Liver (tissue), 8 donors: ENCODE measurements at regions not wholly inside any gene's neighbourhood (a gene's known extent, or its start where the extent isn't known, plus 50 kb on each side); places are given as distances from the start of the nearest gene placed in this dataset.
"Not testable (repeated sequence)": the region's sequence is repeated elsewhere in the genome, so short reads cannot be mapped to it uniquely, and the experiment has no call there.

Experiments used
- DNase-seq: peaks from one replicate; pipeline ENCODE4 v3.0.0-alpha.2; 2017; ENCODE audit warnings: low spot score
- H3K27ac ChIP-seq, 2 donors: one replicate each; pipeline ENCODE4 v1.7.0; 2013; ENCODE audit warnings: inconsistent platforms in 2 of 2, low read length in 2 of 2, control low read depth in 1 of 2, low read depth in 1 of 2, mild to moderate bottlenecking in 1 of 2
- H3K27me3 ChIP-seq, 4 donors: one replicate each; pipeline versions ENCODE4 v1.6.1 to v1.7.0; 2013; ENCODE audit warnings: low read length in 3 of 4, inconsistent platforms in 1 of 4, mild to moderate bottlenecking in 1 of 4, moderate library complexity in 1 of 4; ENCODE audit not compliant: control insufficient read depth in 4 of 4, insufficient read depth in 4 of 4
- H3K36me3 ChIP-seq, 4 donors: one replicate each; pipeline versions ENCODE4 v1.6.1 to v1.7.0; 2013; ENCODE audit warnings: low read length in 3 of 4, mild to moderate bottlenecking in 3 of 4, low read depth in 1 of 4, moderate library complexity in 1 of 4; ENCODE audit not compliant: control insufficient read depth in 4 of 4, insufficient read depth in 3 of 4
- H3K4me1 ChIP-seq, 4 donors: one replicate each; pipeline versions ENCODE4 v1.6.1 to v1.7.0; 2013; ENCODE audit warnings: low read length in 3 of 4, mild to moderate bottlenecking in 3 of 4, moderate library complexity in 1 of 4; ENCODE audit not compliant: control insufficient read depth in 4 of 4, insufficient read depth in 4 of 4
- H3K4me3 ChIP-seq, 3 donors: one replicate each; pipeline versions ENCODE4 v1.6.1 to v1.7.0; 2013; ENCODE audit warnings: low read length in 3 of 3, control low read depth in 1 of 3, low read depth in 1 of 3, mild to moderate bottlenecking in 1 of 3
- H3K9ac ChIP-seq, 2 donors: one replicate each; pipeline ENCODE4 v1.7.0; 2013; ENCODE audit warnings: low read length in 2 of 2, mild to moderate bottlenecking in 2 of 2, moderate library complexity in 2 of 2, control low read depth in 1 of 2, low read depth in 1 of 2
- H3K9me3 ChIP-seq, 4 donors: one replicate each; pipeline versions ENCODE4 v1.6.1 to v1.7.0; 2013; ENCODE audit warnings: low read length in 3 of 4; ENCODE audit not compliant: control insufficient read depth in 4 of 4
- FOXA1 ChIP-seq: IDR thresholded peaks from 2 replicates; pipeline ENCODE4 v1.6.1; 2016; ENCODE audit warnings: antibody characterized with exemption
- GABPA ChIP-seq, 2 donors: IDR thresholded peaks in 1 of 2; conservative IDR thresholded peaks in 1 of 2; 2 replicates each; pipeline ENCODE4 v1.6.1; 2016; ENCODE audit warnings: antibody characterized with exemption in 2 of 2, mild to moderate bottlenecking in 1 of 2, moderate library complexity in 1 of 2
- HNF4A ChIP-seq, 2 donors: conservative IDR thresholded peaks; 2 replicates each; pipeline ENCODE4 v1.6.1; 2016; ENCODE audit warnings: antibody characterized with exemption in 2 of 2, mild to moderate bottlenecking in 2 of 2
- HNF4G ChIP-seq: IDR thresholded peaks from 2 replicates; pipeline ENCODE4 v1.6.1; 2016; ENCODE audit warnings: antibody characterized with exemption
- JUND ChIP-seq, 2 donors: IDR thresholded peaks; 2 replicates each; pipeline ENCODE4 v1.6.1; 2016; ENCODE audit warnings: antibody characterized with exemption in 2 of 2
- NR2F2 ChIP-seq: IDR thresholded peaks from 2 replicates; pipeline ENCODE4 v1.6.1; 2016; ENCODE audit warnings: antibody characterized with exemption
- RXRA ChIP-seq, 2 donors: IDR thresholded peaks; 2 replicates each; pipeline ENCODE4 v1.6.1; 2017 to 2018; ENCODE audit warnings: antibody characterized with exemption in 2 of 2, mild to moderate bottlenecking in 1 of 2
- SP1 ChIP-seq: IDR thresholded peaks from 2 replicates; pipeline ENCODE4 v1.6.1; 2018; ENCODE audit warnings: antibody characterized with exemption, mild to moderate bottlenecking
- WGBS: extraction: QIAGEN DNeasy Blood & Tissue Kit; methylation state at CpG from one replicate; pipeline ENCODE4 v1.1.7; 2013; 5-methylcytosine and 5-hydroxymethylcytosine counted together
- TF ChIP-seq, protein P1 (sequence below): IDR thresholded peaks from 2 replicates; pipeline ENCODE4 v1.6.1; 2016; ENCODE audit warnings: antibody characterized with exemption, mild to moderate bottlenecking
- TF ChIP-seq, protein P2 (sequence below): IDR thresholded peaks from 2 replicates; pipeline ENCODE4 v1.6.1; 2016; ENCODE audit warnings: antibody characterized with exemption
- TF ChIP-seq, protein P3 (sequence below): fragments of 150-350 bp; IDR thresholded peaks from 2 replicates; pipeline ENCODE4 v1.5.1; 2017; ENCODE audit warnings: improper control_type of control experiment, low read depth, low read length; ENCODE audit not compliant: missing input control
- donor health status: healthy.
- donor health status: healthy.
- donor health status: healthy.
- donor health status: healthy.
- donor health status: healthy.

DNA sequence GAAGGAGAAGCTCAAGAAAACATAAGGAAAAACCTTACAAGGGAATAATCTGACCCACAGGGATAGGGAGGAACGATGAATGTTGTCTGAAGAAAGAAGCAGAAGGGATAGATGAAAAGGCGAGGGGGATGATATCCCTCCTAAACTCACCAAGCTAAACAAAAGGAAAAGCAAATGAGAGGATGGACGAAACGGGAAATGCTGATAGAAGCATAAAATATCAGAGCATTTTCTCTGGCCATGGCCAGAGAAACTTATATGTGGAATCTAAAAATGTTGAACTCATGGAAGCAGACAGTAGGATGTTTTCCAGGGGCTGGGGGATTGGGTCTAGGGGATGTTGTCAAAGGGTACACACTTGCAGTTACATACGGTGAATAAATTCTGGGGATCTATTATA is 148.4 kb upstream of the FOXQ1 start:
- no peak overlapping the region for H3K27ac ChIP-seq
- H3K36me3 ChIP-seq: no peaks in the 10 kb centered on the region
- WGBS: 86% methylated on average over 5 of the region's 5 CpGs
- peaks cover 0 to 6% (median 0%) of the 10 kb centered on the region in 4 donors for H3K4me1 ChIP-seq
- DNase-seq: no peak
- no peaks in the 10 kb centered on the region for H3K9me3 ChIP-seq
- TF ChIP-seq, protein P1, sequence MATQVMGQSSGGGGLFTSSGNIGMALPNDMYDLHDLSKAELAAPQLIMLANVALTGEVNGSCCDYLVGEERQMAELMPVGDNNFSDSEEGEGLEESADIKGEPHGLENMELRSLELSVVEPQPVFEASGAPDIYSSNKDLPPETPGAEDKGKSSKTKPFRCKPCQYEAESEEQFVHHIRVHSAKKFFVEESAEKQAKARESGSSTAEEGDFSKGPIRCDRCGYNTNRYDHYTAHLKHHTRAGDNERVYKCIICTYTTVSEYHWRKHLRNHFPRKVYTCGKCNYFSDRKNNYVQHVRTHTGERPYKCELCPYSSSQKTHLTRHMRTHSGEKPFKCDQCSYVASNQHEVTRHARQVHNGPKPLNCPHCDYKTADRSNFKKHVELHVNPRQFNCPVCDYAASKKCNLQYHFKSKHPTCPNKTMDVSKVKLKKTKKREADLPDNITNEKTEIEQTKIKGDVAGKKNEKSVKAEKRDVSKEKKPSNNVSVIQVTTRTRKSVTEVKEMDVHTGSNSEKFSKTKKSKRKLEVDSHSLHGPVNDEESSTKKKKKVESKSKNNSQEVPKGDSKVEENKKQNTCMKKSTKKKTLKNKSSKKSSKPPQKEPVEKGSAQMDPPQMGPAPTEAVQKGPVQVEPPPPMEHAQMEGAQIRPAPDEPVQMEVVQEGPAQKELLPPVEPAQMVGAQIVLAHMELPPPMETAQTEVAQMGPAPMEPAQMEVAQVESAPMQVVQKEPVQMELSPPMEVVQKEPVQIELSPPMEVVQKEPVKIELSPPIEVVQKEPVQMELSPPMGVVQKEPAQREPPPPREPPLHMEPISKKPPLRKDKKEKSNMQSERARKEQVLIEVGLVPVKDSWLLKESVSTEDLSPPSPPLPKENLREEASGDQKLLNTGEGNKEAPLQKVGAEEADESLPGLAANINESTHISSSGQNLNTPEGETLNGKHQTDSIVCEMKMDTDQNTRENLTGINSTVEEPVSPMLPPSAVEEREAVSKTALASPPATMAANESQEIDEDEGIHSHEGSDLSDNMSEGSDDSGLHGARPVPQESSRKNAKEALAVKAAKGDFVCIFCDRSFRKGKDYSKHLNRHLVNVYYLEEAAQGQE: no peak
- TF ChIP-seq, protein P2, sequence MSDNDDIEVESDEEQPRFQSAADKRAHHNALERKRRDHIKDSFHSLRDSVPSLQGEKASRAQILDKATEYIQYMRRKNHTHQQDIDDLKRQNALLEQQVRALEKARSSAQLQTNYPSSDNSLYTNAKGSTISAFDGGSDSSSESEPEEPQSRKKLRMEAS: no peak
- no peak overlapping the region for H3K4me3 ChIP-seq
- H3K9ac ChIP-seq: no peak overlapping the region
- H3K27me3 ChIP-seq: no peaks in the 10 kb centered on the region

DNA sequence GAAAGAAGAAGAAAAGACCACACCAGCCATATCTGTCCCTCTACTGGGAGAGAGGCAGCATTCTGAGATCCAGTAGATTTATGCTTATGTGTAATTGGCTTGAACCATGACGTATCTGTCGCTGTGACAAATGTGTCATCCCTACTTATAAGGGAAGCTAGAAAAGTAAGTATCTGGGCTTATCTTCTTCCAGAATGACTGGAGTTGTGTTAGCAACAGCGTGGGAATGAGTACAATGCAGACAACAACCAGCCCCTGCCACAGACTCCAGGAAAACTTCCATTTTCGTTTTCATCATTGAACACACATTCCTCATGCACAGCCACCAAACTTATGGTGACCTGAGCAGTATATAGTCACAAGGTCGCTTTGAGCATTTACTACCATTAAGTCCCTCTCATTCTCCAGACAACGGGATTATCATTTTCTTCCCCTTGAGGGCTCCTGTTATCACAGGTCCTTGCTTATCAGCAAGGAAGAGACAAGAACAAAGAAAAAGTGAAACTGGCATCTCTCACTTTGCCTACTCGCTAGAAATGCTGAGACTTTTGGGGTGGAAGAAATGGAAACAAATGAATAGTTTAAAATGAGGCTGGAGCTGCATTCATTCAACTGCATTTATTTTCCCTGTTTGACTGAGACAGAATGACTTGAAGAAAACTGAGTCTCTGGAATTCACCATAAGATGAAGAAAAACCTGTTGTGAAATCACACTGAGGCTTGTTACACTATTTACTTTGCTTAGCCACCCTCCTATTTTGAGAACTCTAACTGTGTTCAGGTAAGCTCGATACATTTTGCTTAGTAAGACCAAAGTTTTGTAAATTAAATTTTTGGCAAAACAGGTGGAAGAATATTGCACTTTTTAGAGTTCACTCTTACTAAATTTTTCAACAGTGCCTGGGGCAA is 149.3 kb upstream of the FOXQ1 start:
- Histone ChIP-seq H3K4me1 (peaks cover 0 to 6% (median 0%) of the 10 kb centered on the region in 4 donors), H3K9me3 (no peaks in the 10 kb centered on the region), H3K4me3 (peak overlapping the region; percentile 36 to 65 (median 53)), H3K27me3 (no peaks in the 10 kb centered on the region), H3K9ac (no peak overlapping the region), H3K27ac (no peak overlapping the region), H3K36me3 (no peaks in the 10 kb centered on the region)
- no peak for DNase-seq
- 46% methylated on average over 8 of the region's 8 CpGs for WGBS
- no peak for TF ChIP-seq HNF4A (conservative IDR thresholded peaks at IDR 0.05)

DNA sequence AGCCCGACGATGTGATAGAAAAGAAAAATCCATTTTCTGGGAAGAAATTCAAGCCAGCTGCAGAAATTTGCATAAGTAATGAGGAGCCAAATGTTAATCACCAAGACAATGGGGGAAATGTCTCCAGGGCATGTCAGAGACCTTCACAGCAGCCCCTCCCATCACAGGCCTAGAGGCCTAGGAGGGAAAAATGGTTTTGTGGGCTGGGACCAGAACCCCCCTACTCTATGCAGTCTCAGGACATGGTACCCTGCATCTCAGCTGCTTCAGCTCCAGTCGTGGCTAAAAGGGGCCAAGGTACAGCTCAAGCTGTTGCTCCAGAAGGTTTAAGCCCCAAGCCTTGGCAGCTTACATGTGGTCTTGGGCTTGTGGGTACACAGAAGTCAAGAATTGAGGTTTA is 155.5 kb upstream of the FOXQ1 start:
- WGBS: 91% methylated on average over 3 of the region's 3 CpGs
- not testable (repeated sequence) for DNase-seq, H3K36me3 ChIP-seq, H3K4me1 ChIP-seq, H3K27me3 ChIP-seq, H3K9ac ChIP-seq, H3K4me3 ChIP-seq, H3K27ac ChIP-seq, H3K9me3 ChIP-seq

DNA sequence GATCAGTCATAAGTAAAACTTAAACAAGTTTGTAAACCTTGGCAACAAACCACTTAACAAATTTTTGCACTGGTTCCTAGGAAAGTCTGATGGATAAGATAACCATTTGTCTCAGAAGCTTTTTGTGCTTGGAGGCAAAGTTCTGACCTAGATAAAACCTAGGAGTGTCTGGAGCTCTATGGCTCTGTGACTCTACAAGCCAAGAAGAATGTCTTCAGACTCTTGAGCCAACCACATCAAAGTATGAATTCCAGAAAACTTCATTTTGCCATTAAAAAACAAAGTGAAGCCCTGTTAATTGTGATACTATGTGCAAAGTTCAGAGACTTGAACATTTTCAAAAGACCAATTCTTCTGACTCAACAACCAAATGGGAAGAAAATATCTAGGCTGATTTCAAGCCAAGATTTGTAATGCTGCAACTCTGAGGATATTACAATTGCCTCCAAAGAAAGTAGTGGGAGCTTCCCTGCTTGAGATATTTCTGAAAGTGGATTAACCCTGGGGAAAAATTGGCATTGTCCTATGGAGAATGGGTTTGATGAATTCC is 158.1 kb upstream of the FOXQ1 start:
- no peaks in the 10 kb centered on the region for H3K36me3 ChIP-seq
- no peaks in the 10 kb centered on the region for H3K27me3 ChIP-seq
- H3K4me1 ChIP-seq: no peaks in the 10 kb centered on the region
- DNase-seq: no peak
- TF ChIP-seq RXRA (IDR thresholded peaks at IDR 0.05) (no peak), SP1 (no peak), JUND (IDR thresholded peaks at IDR 0.05) (no peak), FOXA1 (no peak), NR2F2 (no peak), HNF4G (no peak), GABPA (IDR thresholded peaks at IDR 0.05 in 1 of 2, conservative IDR thresholded peaks at IDR 0.05 in 1 of 2) (no peak)
- TF ChIP-seq, protein P3, sequence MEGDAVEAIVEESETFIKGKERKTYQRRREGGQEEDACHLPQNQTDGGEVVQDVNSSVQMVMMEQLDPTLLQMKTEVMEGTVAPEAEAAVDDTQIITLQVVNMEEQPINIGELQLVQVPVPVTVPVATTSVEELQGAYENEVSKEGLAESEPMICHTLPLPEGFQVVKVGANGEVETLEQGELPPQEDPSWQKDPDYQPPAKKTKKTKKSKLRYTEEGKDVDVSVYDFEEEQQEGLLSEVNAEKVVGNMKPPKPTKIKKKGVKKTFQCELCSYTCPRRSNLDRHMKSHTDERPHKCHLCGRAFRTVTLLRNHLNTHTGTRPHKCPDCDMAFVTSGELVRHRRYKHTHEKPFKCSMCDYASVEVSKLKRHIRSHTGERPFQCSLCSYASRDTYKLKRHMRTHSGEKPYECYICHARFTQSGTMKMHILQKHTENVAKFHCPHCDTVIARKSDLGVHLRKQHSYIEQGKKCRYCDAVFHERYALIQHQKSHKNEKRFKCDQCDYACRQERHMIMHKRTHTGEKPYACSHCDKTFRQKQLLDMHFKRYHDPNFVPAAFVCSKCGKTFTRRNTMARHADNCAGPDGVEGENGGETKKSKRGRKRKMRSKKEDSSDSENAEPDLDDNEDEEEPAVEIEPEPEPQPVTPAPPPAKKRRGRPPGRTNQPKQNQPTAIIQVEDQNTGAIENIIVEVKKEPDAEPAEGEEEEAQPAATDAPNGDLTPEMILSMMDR: no peak
- H3K9ac ChIP-seq: no peak overlapping the region
- H3K4me3 ChIP-seq: no peak overlapping the region
- no peaks in the 10 kb centered on the region for H3K9me3 ChIP-seq
- H3K27ac ChIP-seq: no peak overlapping the region
